ENCODE measurements at regions not wholly inside any gene's neighbourhood (a gene's known extent, or its start where the extent isn't known, plus 50 kb on each side); places are given as distances from the start of the nearest gene placed in this dataset.
A peak's percentile ranks its signal among the peaks of the same experiment; 100 is the strongest.

- TF ChIP-seq EP300 (IDR thresholded peaks at IDR 0.05; ENCODE audit: borderline replicate concordance), result no peak
- no peak for TF ChIP-seq CEBPB (IDR thresholded peaks at IDR 0.05)
- peak; percentile 73 for TF ChIP-seq RAD21 (IDR thresholded peaks at IDR 0.05; ENCODE audit: low read depth)
These were observed 132.0 kb downstream of the RPS24 start for GRCh38 chr10:78165617-78166016.

GRCh38 chr10:78166261-78166660 lies 132.6 kb downstream of the RPS24 start:
- no peak for TF ChIP-seq CREB1 (IDR thresholded peaks at IDR 0.05; ENCODE audit: low read depth)
- no peak for TF ChIP-seq ZBTB7A (IDR thresholded peaks at IDR 0.05; ENCODE audit: low read depth)
- no peak for TF ChIP-seq FOXM1 (IDR thresholded peaks at IDR 0.05; ENCODE audit: borderline replicate concordance, low read depth)
- TF ChIP-seq NFIC (IDR thresholded peaks at IDR 0.05), result no peak
- no peak for TF ChIP-seq TEAD4 (IDR thresholded peaks at IDR 0.05)
- TF ChIP-seq YY1 (IDR thresholded peaks at IDR 0.05; ENCODE audit: low read depth), result no peak
- no peak for TF ChIP-seq EGR1 (IDR thresholded peaks at IDR 0.05)
- no peak for TF ChIP-seq EP300 (IDR thresholded peaks at IDR 0.05; ENCODE audit: borderline replicate concordance)
- TF ChIP-seq TCF12 (IDR thresholded peaks at IDR 0.05; ENCODE audit: low read depth), result no peak
- TF ChIP-seq USF1 (IDR thresholded peaks at IDR 0.05), result no peak
- TF ChIP-seq RAD21 (IDR thresholded peaks at IDR 0.05; ENCODE audit: low read depth), result no peak
- TF ChIP-seq CEBPB (IDR thresholded peaks at IDR 0.05), result no peak
- no peak for TF ChIP-seq TAF1 (IDR thresholded peaks at IDR 0.05; ENCODE audit: low read depth)
- no peak for TF ChIP-seq MAX (IDR thresholded peaks at IDR 0.05)
- TF ChIP-seq REST (IDR thresholded peaks at IDR 0.05; ENCODE audit: low read depth), result no peak

- TF ChIP-seq TAF1 (IDR thresholded peaks at IDR 0.05; ENCODE audit: low read depth) (no peak), EGR1 (IDR thresholded peaks at IDR 0.05) (no peak), CREB1 (IDR thresholded peaks at IDR 0.05; ENCODE audit: low read depth) (no peak), MAX (IDR thresholded peaks at IDR 0.05) (no peak), TCF12 (IDR thresholded peaks at IDR 0.05; ENCODE audit: low read depth) (no peak), TEAD4 (IDR thresholded peaks at IDR 0.05) (no peak), NFIC (IDR thresholded peaks at IDR 0.05) (no peak)
These were observed 135.6 kb downstream of the RPS24 start for GRCh38 chr10:78169214-78169613.

GRCh38 chr10:78170026-78170475 lies 136.4 kb downstream of the RPS24 start:
- no peak for TF ChIP-seq TEAD4 (IDR thresholded peaks at IDR 0.05)
- TF ChIP-seq EP300 (IDR thresholded peaks at IDR 0.05; ENCODE audit: borderline replicate concordance), result no peak
- TF ChIP-seq ZBTB7A (IDR thresholded peaks at IDR 0.05; ENCODE audit: low read depth), result no peak
- no peak for TF ChIP-seq CREB1 (IDR thresholded peaks at IDR 0.05; ENCODE audit: low read depth)
- TF ChIP-seq YY1 (IDR thresholded peaks at IDR 0.05; ENCODE audit: low read depth), result no peak
- no peak for TF ChIP-seq CEBPB (IDR thresholded peaks at IDR 0.05)
- TF ChIP-seq USF1 (IDR thresholded peaks at IDR 0.05), result no peak
- no peak for TF ChIP-seq TCF12 (IDR thresholded peaks at IDR 0.05; ENCODE audit: low read depth)
- TF ChIP-seq EGR1 (IDR thresholded peaks at IDR 0.05), result no peak
- TF ChIP-seq REST (IDR thresholded peaks at IDR 0.05; ENCODE audit: low read depth), result no peak
- no peak for TF ChIP-seq NFIC (IDR thresholded peaks at IDR 0.05)
- TF ChIP-seq MAX (IDR thresholded peaks at IDR 0.05), result no peak
- TF ChIP-seq TAF1 (IDR thresholded peaks at IDR 0.05; ENCODE audit: low read depth), result no peak
- TF ChIP-seq FOXM1 (IDR thresholded peaks at IDR 0.05; ENCODE audit: borderline replicate concordance, low read depth), result no peak
- TF ChIP-seq RAD21 (IDR thresholded peaks at IDR 0.05; ENCODE audit: low read depth), result no peak

- TF ChIP-seq YY1 (IDR thresholded peaks at IDR 0.05; ENCODE audit: low read depth) (no peak), EP300 (IDR thresholded peaks at IDR 0.05; ENCODE audit: borderline replicate concordance) (no peak), TEAD4 (IDR thresholded peaks at IDR 0.05) (no peak), NFIC (IDR thresholded peaks at IDR 0.05) (no peak), EGR1 (IDR thresholded peaks at IDR 0.05) (no peak), CREB1 (IDR thresholded peaks at IDR 0.05; ENCODE audit: low read depth) (no peak), TAF1 (IDR thresholded peaks at IDR 0.05; ENCODE audit: low read depth) (no peak), TCF12 (IDR thresholded peaks at IDR 0.05; ENCODE audit: low read depth) (no peak), MAX (IDR thresholded peaks at IDR 0.05) (no peak), USF1 (IDR thresholded peaks at IDR 0.05) (no peak), RAD21 (IDR thresholded peaks at IDR 0.05; ENCODE audit: low read depth) (no peak), CEBPB (IDR thresholded peaks at IDR 0.05) (no peak), REST (IDR thresholded peaks at IDR 0.05; ENCODE audit: low read depth) (no peak), FOXM1 (IDR thresholded peaks at IDR 0.05; ENCODE audit: borderline replicate concordance, low read depth) (no peak), ZBTB7A (IDR thresholded peaks at IDR 0.05; ENCODE audit: low read depth) (no peak)
These were observed 138.2 kb downstream of the RPS24 start for GRCh38 chr10:78171633-78172400.

Data from Ishikawa (cell line).